Kasumi-1 (cell line): ENCODE measurements at regions not wholly inside any gene's neighbourhood (a gene's known extent, or its start where the extent isn't known, plus 50 kb on each side); places are given as distances from the start of the nearest gene placed in this dataset.
"Not testable (repeated sequence)": the region's sequence is repeated elsewhere in the genome, so short reads cannot be mapped to it uniquely, and the experiment has no call there.

Source experiments
- DNase-seq, 2 experiments: peaks; one replicate each; lab custom pipeline; 2025; lab: John Stamatoyannopoulos, UW

GRCh38 chr18:42473611-42474010 is 518.6 kb downstream of the PIK3C3 start:
- DNase-seq, result no peak

- no peak for DNase-seq
Observed at GRCh38 chr18:42474577-42474976, 519.5 kb downstream of the PIK3C3 start.

- DNase-seq, result no peak
Observed at GRCh38 chr18:42475157-42475556, 520.1 kb downstream of the PIK3C3 start.

GRCh38 chr18:42477267-42477666 is 522.2 kb downstream of the PIK3C3 start:
- no peak for DNase-seq

GRCh38 chr18:42480441-42480840 is 525.4 kb downstream of the PIK3C3 start:
- no peak for DNase-seq

GRCh38 chr18:42484648-42485047 is 529.6 kb downstream of the PIK3C3 start:
- DNase-seq, result no peak

- no peak for DNase-seq
Observed at GRCh38 chr18:42486271-42486670, 531.2 kb downstream of the PIK3C3 start.

GRCh38 chr18:42508683-42509296 is 553.8 kb downstream of the PIK3C3 start:
- DNase-seq, result no peak

- no peak for DNase-seq
Observed at GRCh38 chr18:42509750-42510415, 554.8 kb downstream of the PIK3C3 start.

GRCh38 chr18:42510540-42510939 is 555.5 kb downstream of the PIK3C3 start:
- DNase-seq, result no peak

- DNase-seq, result no peak
Observed at GRCh38 chr18:42513441-42513840, 558.4 kb downstream of the PIK3C3 start.

- no peak for DNase-seq
Observed at GRCh38 chr18:42514512-42514911, 559.5 kb downstream of the PIK3C3 start.

GRCh38 chr18:42517896-42518295 is 562.9 kb downstream of the PIK3C3 start:
- no peak for DNase-seq

- not testable (repeated sequence) for DNase-seq
Observed at GRCh38 chr18:42518331-42518730, 563.3 kb downstream of the PIK3C3 start.

GRCh38 chr18:42520138-42520537 is 565.1 kb downstream of the PIK3C3 start:
- DNase-seq, result no peak

GRCh38 chr18:42525905-42526304 is 570.9 kb downstream of the PIK3C3 start:
- no peak for DNase-seq

GRCh38 chr18:42527766-42528165 is 572.7 kb downstream of the PIK3C3 start:
- no peak for DNase-seq

- no peak for DNase-seq
Observed at GRCh38 chr18:42530276-42530675, 575.2 kb downstream of the PIK3C3 start.

- no peak for DNase-seq
Observed at GRCh38 chr18:42532119-42532518, 577.1 kb downstream of the PIK3C3 start.

- no peak for DNase-seq
Observed at GRCh38 chr18:42533009-42533575, 578.1 kb downstream of the PIK3C3 start.

- DNase-seq, result no peak
Observed at GRCh38 chr18:42533616-42534015, 578.6 kb downstream of the PIK3C3 start.

- no peak for DNase-seq
Observed at GRCh38 chr18:42534313-42534712, 579.3 kb downstream of the PIK3C3 start.

- DNase-seq, result no peak
Observed at GRCh38 chr18:42536442-42536841, 579.0 kb downstream of the RIT2 start.

- DNase-seq, result no peak
Observed at GRCh38 chr18:42537291-42537690, 578.2 kb downstream of the RIT2 start.
